ENCODE measurements at regions not wholly inside any gene's neighbourhood (a gene's known extent, or its start where the extent isn't known, plus 50 kb on each side); places are given as distances from the start of the nearest gene placed in this dataset.

DNA sequence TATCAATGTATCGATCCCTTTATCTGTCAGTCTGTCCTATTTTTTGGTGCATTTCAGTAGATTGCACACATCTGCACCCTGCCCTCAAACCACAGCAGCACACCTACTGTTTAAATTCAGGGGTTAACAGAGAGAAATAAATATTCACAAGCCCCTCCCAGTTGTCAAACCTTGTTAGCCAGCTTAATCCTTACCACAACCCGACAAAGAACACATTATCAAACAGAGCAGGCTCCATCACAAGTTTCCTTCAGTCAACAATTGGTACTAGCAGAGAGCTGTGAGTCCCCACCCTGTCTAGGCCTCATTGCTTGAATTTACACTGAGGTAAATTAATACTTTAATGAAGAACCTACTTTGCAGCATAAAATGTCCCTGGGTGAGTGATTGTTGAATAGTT lies 249.8 kb downstream of the FNDC1 start:
- no CpG with 5 or more reads among the region's 2 CpGs for WGBS, 2 donors (ENCODE audit: extremely low coverage in 2 of 2, insufficient read length in 2 of 2, insufficient replicate concordance in 1 of 2)
- H3K14ac ChIP-seq (ENCODE audit: low read length): no peak overlapping the region

DNA sequence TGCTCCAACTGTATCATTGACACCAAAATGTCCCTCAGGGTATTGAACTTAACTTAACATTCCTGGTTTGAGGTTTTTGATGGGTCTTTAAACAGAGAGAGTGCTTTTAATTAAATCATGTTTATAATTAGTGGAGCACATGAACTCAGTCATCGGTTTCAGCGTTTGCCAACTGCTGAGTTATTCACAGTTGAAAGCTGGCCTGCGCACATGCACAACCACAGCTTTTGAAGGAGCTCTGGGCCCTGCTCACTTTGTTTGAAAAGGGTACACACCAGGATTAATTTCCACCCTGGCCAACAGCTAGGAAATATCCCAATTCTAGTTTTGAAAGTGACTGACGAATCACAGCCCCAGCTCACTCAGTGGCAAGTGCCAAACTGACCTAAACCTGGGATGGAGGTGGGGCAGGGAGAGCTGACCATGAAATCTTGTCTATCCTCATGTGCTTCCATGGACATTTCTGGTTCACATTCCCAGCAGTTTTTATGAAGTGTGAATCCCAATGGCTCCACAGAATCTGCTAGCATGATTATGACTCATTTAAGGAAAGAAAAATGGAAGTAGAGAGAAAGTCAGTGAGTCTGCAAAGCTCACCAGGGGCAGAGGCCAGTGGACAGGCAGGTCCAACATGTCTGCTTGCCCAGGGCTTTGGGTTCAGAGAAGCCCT lies 247.8 kb downstream of the FNDC1 start:
- no peak overlapping the region for H2BK15ac ChIP-seq (ENCODE audit: low read length)
- H3K27me3 ChIP-seq (ENCODE audit: control insufficient read depth in 3 of 3, insufficient read depth in 3 of 3, low read depth in 1 of 3, low read length in 3 of 3): peaks cover 0 to 5% (median 0%) of the 10 kb centered on the region in 3 experiments
- no peak overlapping the region for H2BK120ac ChIP-seq (ENCODE audit: low read depth, low read length)
- H3K27ac ChIP-seq (replicated peaks; ENCODE audit: low read length): no peak overlapping the region
- H3K4me3 ChIP-seq (ENCODE audit: low read length in 2 of 2): no peak overlapping the region
- H2AK5ac ChIP-seq (ENCODE audit: low read depth, low read length): no peak overlapping the region
- no peak overlapping the region for H3K4me2 ChIP-seq (ENCODE audit: insufficient read depth, low read length, poor library complexity, severe bottlenecking)
- H2BK12ac ChIP-seq (ENCODE audit: low read length): no peak overlapping the region
- no peak overlapping the region for H2BK5ac ChIP-seq (ENCODE audit: low read length)
- no peaks in the 10 kb centered on the region for H3K79me1 ChIP-seq (ENCODE audit: low read depth, low read length)
- no peak overlapping the region for H3K9ac ChIP-seq (ENCODE audit: low read depth, low read length, poor library complexity)
- no peak for DNase-seq (ENCODE audit: low spot score)
- no CpG with 5 or more reads among the region's 4 CpGs for WGBS, 2 donors (ENCODE audit: extremely low coverage in 2 of 2, insufficient read length in 2 of 2, insufficient replicate concordance in 1 of 2)
- H2AFZ ChIP-seq (ENCODE audit: low read length): no peak overlapping the region
- H3K4me1 ChIP-seq (ENCODE audit: control insufficient read depth in 2 of 2, insufficient read depth in 1 of 2, low read depth in 1 of 2, low read length in 2 of 2): no peaks in the 10 kb centered on the region
- no peak overlapping the region for H4K91ac ChIP-seq (ENCODE audit: low read depth, low read length, poor library complexity)
- no peak overlapping the region for H3K18ac ChIP-seq (ENCODE audit: low read length)
- no peak overlapping the region for H3K4ac ChIP-seq (ENCODE audit: low read length)
- H4K8ac ChIP-seq (ENCODE audit: low read depth, low read length): no peak overlapping the region
- H3K9me3 ChIP-seq (replicated peaks in 1 of 2; ENCODE audit: control insufficient read depth in 2 of 2, insufficient read depth in 1 of 2, low read depth in 1 of 2, low read length in 2 of 2): peaks cover 0 to 4% of the 10 kb centered on the region in 2 donors
- no peak overlapping the region for H3K14ac ChIP-seq (ENCODE audit: low read length)
- H3K23ac ChIP-seq (ENCODE audit: low read depth, low read length, poor library complexity): no peak overlapping the region
- H3K36me3 ChIP-seq (replicated peaks in 1 of 2; ENCODE audit: control insufficient read depth in 2 of 2, insufficient read depth in 2 of 2, low read length in 2 of 2): no peaks in the 10 kb centered on the region

More for the DNA sequence above, 249.8 kb downstream of the FNDC1 start:
- Histone ChIP-seq H3K4me2 (ENCODE audit: insufficient read depth, low read length, poor library complexity, severe bottlenecking) (no peak overlapping the region), H4K8ac (ENCODE audit: low read depth, low read length) (no peak overlapping the region), H3K79me1 (ENCODE audit: low read depth, low read length) (no peaks in the 10 kb centered on the region), H3K9me3 (replicated peaks in 1 of 2; ENCODE audit: control insufficient read depth in 2 of 2, insufficient read depth in 1 of 2, low read depth in 1 of 2, low read length in 2 of 2) (no peaks in the 10 kb centered on the region), H2AFZ (ENCODE audit: low read length) (no peak overlapping the region), H3K4me1 (ENCODE audit: control insufficient read depth in 2 of 2, insufficient read depth in 1 of 2, low read depth in 1 of 2, low read length in 2 of 2) (peaks cover 0 to 2% of the 10 kb centered on the region in 2 donors), H3K36me3 (replicated peaks in 1 of 2; ENCODE audit: control insufficient read depth in 2 of 2, insufficient read depth in 2 of 2, low read length in 2 of 2) (no peaks in the 10 kb centered on the region), H2AK5ac (ENCODE audit: low read depth, low read length) (no peak overlapping the region), H3K9ac (ENCODE audit: low read depth, low read length, poor library complexity) (no peak overlapping the region), H3K27me3 (ENCODE audit: control insufficient read depth in 3 of 3, insufficient read depth in 3 of 3, low read depth in 1 of 3, low read length in 3 of 3) (peaks cover 0 to 5% (median 0%) of the 10 kb centered on the region in 3 experiments), H2BK5ac (ENCODE audit: low read length) (no peak overlapping the region), H3K27ac (replicated peaks; ENCODE audit: low read length) (no peak overlapping the region), H2BK120ac (ENCODE audit: low read depth, low read length) (no peak overlapping the region), H4K91ac (ENCODE audit: low read depth, low read length, poor library complexity) (no peak overlapping the region), H2BK12ac (ENCODE audit: low read length) (no peak overlapping the region), H3K4ac (ENCODE audit: low read length) (no peak overlapping the region), H3K18ac (ENCODE audit: low read length) (no peak overlapping the region), H3K4me3 (ENCODE audit: low read length in 2 of 2) (no peak overlapping the region), H3K23ac (ENCODE audit: low read depth, low read length, poor library complexity) (no peak overlapping the region), H2BK15ac (ENCODE audit: low read length) (no peak overlapping the region)
- no peak for DNase-seq (ENCODE audit: low spot score)

DNA sequence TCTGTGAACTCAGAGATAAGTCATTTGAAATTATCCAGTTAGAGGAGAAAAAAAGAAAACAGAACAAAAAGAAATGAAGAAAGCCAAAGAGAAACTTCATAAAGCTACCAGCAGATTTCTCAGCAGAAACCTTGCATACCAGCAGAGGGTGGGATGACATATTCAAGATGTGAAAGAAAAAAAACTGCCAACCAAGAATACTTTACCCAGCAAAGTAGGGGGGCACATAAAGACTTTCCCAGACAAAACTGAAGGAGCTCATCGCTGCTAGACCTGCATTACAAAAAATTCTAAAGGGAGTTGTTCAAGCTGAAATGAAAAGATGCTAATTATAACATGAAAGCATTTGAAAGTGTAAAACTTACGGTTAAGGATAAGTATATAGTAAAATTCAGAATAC lies 246.3 kb downstream of the FNDC1 start:
- Histone ChIP-seq H3K4me3 (ENCODE audit: low read length in 2 of 2) (no peak overlapping the region), H3K27ac (replicated peaks; ENCODE audit: low read length) (no peak overlapping the region), H3K36me3 (replicated peaks in 1 of 2; ENCODE audit: control insufficient read depth in 2 of 2, insufficient read depth in 2 of 2, low read length in 2 of 2) (no peaks in the 10 kb centered on the region), H2BK120ac (ENCODE audit: low read depth, low read length) (no peak overlapping the region), H3K4me1 (ENCODE audit: control insufficient read depth in 2 of 2, insufficient read depth in 1 of 2, low read depth in 1 of 2, low read length in 2 of 2) (no peaks in the 10 kb centered on the region), H3K79me1 (ENCODE audit: low read depth, low read length) (no peaks in the 10 kb centered on the region), H4K91ac (ENCODE audit: low read depth, low read length, poor library complexity) (no peak overlapping the region), H3K14ac (ENCODE audit: low read length) (no peak overlapping the region), H3K4me2 (ENCODE audit: insufficient read depth, low read length, poor library complexity, severe bottlenecking) (no peak overlapping the region), H2BK12ac (ENCODE audit: low read length) (no peak overlapping the region), H2BK5ac (ENCODE audit: low read length) (no peak overlapping the region), H2AFZ (ENCODE audit: low read length) (no peak overlapping the region), H3K9ac (ENCODE audit: low read depth, low read length, poor library complexity) (no peak overlapping the region), H3K4ac (ENCODE audit: low read length) (no peak overlapping the region), H3K23ac (ENCODE audit: low read depth, low read length, poor library complexity) (no peak overlapping the region), H2AK5ac (ENCODE audit: low read depth, low read length) (no peak overlapping the region), H3K9me3 (replicated peaks in 1 of 2; ENCODE audit: control insufficient read depth in 2 of 2, insufficient read depth in 1 of 2, low read depth in 1 of 2, low read length in 2 of 2) (peaks cover 0 to 4% of the 10 kb centered on the region in 2 donors), H4K8ac (ENCODE audit: low read depth, low read length) (no peak overlapping the region), H3K18ac (ENCODE audit: low read length) (no peak overlapping the region), H2BK15ac (ENCODE audit: low read length) (no peak overlapping the region), H3K27me3 (ENCODE audit: control insufficient read depth in 3 of 3, insufficient read depth in 3 of 3, low read depth in 1 of 3, low read length in 3 of 3) (peaks cover 0 to 5% (median 0%) of the 10 kb centered on the region in 3 experiments)
- no peak for DNase-seq (ENCODE audit: low spot score)
- WGBS, 2 donors (ENCODE audit: extremely low coverage in 2 of 2, insufficient read length in 2 of 2, insufficient replicate concordance in 1 of 2): no CpG with 5 or more reads among the region's 2 CpGs

DNA sequence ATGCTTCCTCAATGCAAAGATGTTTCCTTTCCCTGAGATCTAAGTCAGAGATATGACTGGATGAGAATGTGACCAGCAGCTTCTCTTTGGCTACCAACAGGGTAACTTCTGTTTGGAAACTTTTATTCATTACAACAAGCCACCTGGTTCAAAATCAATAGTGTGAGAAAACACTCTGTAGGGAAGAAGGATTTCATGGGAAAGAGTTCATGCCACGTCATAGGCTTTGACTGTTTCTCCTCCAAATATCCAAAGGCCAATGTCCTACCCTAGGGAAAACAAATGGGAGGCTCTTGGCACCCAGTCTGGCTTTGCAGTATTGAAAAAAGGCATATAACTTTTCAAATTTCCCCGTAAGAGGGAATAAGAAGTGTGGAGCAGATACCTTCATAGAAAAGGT lies 245.5 kb downstream of the FNDC1 start:
- no peak overlapping the region for H2BK120ac ChIP-seq (ENCODE audit: low read depth, low read length)
- no peak overlapping the region for H4K8ac ChIP-seq (ENCODE audit: low read depth, low read length)
- H3K14ac ChIP-seq (ENCODE audit: low read length): no peak overlapping the region
- no peak overlapping the region for H3K4me3 ChIP-seq (ENCODE audit: low read length in 2 of 2)
- H3K9me3 ChIP-seq (replicated peaks in 1 of 2; ENCODE audit: control insufficient read depth in 2 of 2, insufficient read depth in 1 of 2, low read depth in 1 of 2, low read length in 2 of 2): peaks cover 0 to 4% of the 10 kb centered on the region in 2 donors
- H3K4me1 ChIP-seq (ENCODE audit: control insufficient read depth in 2 of 2, insufficient read depth in 1 of 2, low read depth in 1 of 2, low read length in 2 of 2): no peaks in the 10 kb centered on the region
- no peaks in the 10 kb centered on the region for H3K36me3 ChIP-seq (replicated peaks in 1 of 2; ENCODE audit: control insufficient read depth in 2 of 2, insufficient read depth in 2 of 2, low read length in 2 of 2)
- H3K9ac ChIP-seq (ENCODE audit: low read depth, low read length, poor library complexity): no peak overlapping the region
- no peak for DNase-seq (ENCODE audit: low spot score)
- H4K91ac ChIP-seq (ENCODE audit: low read depth, low read length, poor library complexity): no peak overlapping the region
- H3K27ac ChIP-seq (replicated peaks; ENCODE audit: low read length): no peak overlapping the region
- H2BK15ac ChIP-seq (ENCODE audit: low read length): no peak overlapping the region
- H3K4ac ChIP-seq (ENCODE audit: low read length): no peak overlapping the region
- H3K18ac ChIP-seq (ENCODE audit: low read length): no peak overlapping the region
- H3K4me2 ChIP-seq (ENCODE audit: insufficient read depth, low read length, poor library complexity, severe bottlenecking): no peak overlapping the region
- H2AK5ac ChIP-seq (ENCODE audit: low read depth, low read length): no peak overlapping the region
- H2AFZ ChIP-seq (ENCODE audit: low read length): no peak overlapping the region
- no peaks in the 10 kb centered on the region for H3K79me1 ChIP-seq (ENCODE audit: low read depth, low read length)
- no peak overlapping the region for H2BK5ac ChIP-seq (ENCODE audit: low read length)
- no CpG with 5 or more reads among the region's 2 CpGs for WGBS, 2 donors (ENCODE audit: extremely low coverage in 2 of 2, insufficient read length in 2 of 2, insufficient replicate concordance in 1 of 2)
- H3K23ac ChIP-seq (ENCODE audit: low read depth, low read length, poor library complexity): no peak overlapping the region
- H3K27me3 ChIP-seq (ENCODE audit: control insufficient read depth in 3 of 3, insufficient read depth in 3 of 3, low read depth in 1 of 3, low read length in 3 of 3): no peaks in the 10 kb centered on the region
- H2BK12ac ChIP-seq (ENCODE audit: low read length): no peak overlapping the region

All from neuronal stem cell (in vitro differentiated cells).